K562 (cell line): ENCODE measurements at regions not wholly inside any gene's neighbourhood (a gene's known extent, or its start where the extent isn't known, plus 50 kb on each side); places are given as distances from the start of the nearest gene placed in this dataset.

ENCODE experiments used
- ATAC-seq: fragments of 200-7000 bp; cut with Tn5 transposase; 3 replicates; pipeline ENCODE4 v1.9.1; 2020; ENCODE audit warnings: moderate library complexity
- BruUV-seq: library from RNA; stranded (reverse); fragments of 400-500 nt; replicated peaks from 2 replicates; lab custom pipeline; 2021; lab: Mats Ljungman, UMichigan
- CTCF ChIA-PET: fragments of 300-600 bp; formaldehyde crosslinking; extraction: SDS; loops from one replicate; lab custom pipeline; 2021; ENCODE audit warnings: low intra/inter-chr PET ratio; lab: Yijun Ruan, JAX
- POLR2A ChIA-PET: fragments of 300-600, 350-650 bp; sonication (Branson Sonifier 250); formaldehyde crosslinking; extraction: SDS; loops from one replicate; lab custom pipeline; 2021; ENCODE audit warnings: antibody characterized with exemption, inconsistent platforms; lab: Yijun Ruan, JAX
- DNase-seq, 4 experiments: peaks; one replicate each; pipeline versions ENCODE4 v3.0.0 to v3.0.0-alpha.2; 2011 to 2018; ENCODE audit warnings: low spot score in 3 of 4, mixed read lengths in 3 of 4; ENCODE audit errors: extremely low read depth in 1 of 4
- FAIRE-seq: peaks from 2 replicates; lab custom pipeline; 2011; peaks lifted over from hg19 to GRCh38; lab: Jason Lieb, UNC
- H2AFZ ChIP-seq: 2 replicates; pipeline ENCODE4 v1.6.0; 2011; ENCODE audit warnings: low read depth, low read length, control low read depth, inconsistent platforms
- H3K27ac ChIP-seq: fragments of 200-600 bp; 3 replicates; pipeline ENCODE4 v1.8.0; 2011; ENCODE audit warnings: low read depth, mild to moderate bottlenecking, control low read depth, inconsistent platforms, low read length, moderate library complexity, mixed read lengths; ENCODE audit errors: extremely low read depth
- H3K27me3 ChIP-seq, 2 experiments: fragments of 300-600 bp in 1 of 2; 2 replicates in 1 of 2; 3 replicates in 1 of 2; pipeline versions ENCODE4 v1.6.0 to v1.8.0; 2011; ENCODE audit warnings: inconsistent platforms in 2 of 2, low read length in 2 of 2, mild to moderate bottlenecking in 1 of 2, mixed read lengths in 1 of 2, moderate library complexity in 1 of 2; ENCODE audit not compliant: control insufficient read depth in 2 of 2, insufficient read depth in 2 of 2
- H3K36me3 ChIP-seq: fragments of 300-600 bp; 3 replicates; pipeline ENCODE4 v1.8.0; 2011; ENCODE audit warnings: mild to moderate bottlenecking, low read length, inconsistent platforms; ENCODE audit not compliant: control insufficient read depth, insufficient read depth
- H3K4me1 ChIP-seq, 2 experiments: fragments of 200-600 bp in 1 of 2; replicated peaks in 1 of 2; 2 replicates in 1 of 2; 3 replicates in 1 of 2; pipeline versions ENCODE4 v1.5.1 to v1.8.0; 2011; ENCODE audit warnings: inconsistent platforms in 2 of 2, low read length in 2 of 2, mild to moderate bottlenecking in 1 of 2, mixed read lengths in 1 of 2, moderate library complexity in 1 of 2; ENCODE audit not compliant: control insufficient read depth in 2 of 2, insufficient read depth in 2 of 2
- H3K4me2 ChIP-seq: 2 replicates; pipeline ENCODE4 v1.6.1; 2011; ENCODE audit warnings: low read length, control low read depth, inconsistent platforms, mixed read lengths; ENCODE audit not compliant: insufficient read depth
- H3K4me3 ChIP-seq: fragments of 200-600 bp; sonication (generic), shearing (Covaris generic); 2 replicates; pipeline ENCODE4 v1.5.1; 2016; ENCODE audit warnings: control low read depth, inconsistent platforms
- H3K79me2 ChIP-seq: fragments of 200-600 bp; 3 replicates; pipeline ENCODE4 v1.8.0; 2011; ENCODE audit warnings: low read length, inconsistent platforms; ENCODE audit not compliant: control insufficient read depth, insufficient read depth
- H3K9ac ChIP-seq, 2 experiments: 2 replicates each; pipeline versions ENCODE4 v1.6.0 to v1.6.1; 2011; ENCODE audit warnings: low read depth in 2 of 2, low read length in 2 of 2, control low read depth in 1 of 2, inconsistent platforms in 1 of 2, mild to moderate bottlenecking in 1 of 2, mixed read lengths in 1 of 2; ENCODE audit not compliant: insufficient read depth in 1 of 2
- H3K9me1 ChIP-seq: one replicate; pipeline ENCODE4 v1.6.0; 2011; ENCODE audit warnings: inconsistent platforms, mild to moderate bottlenecking, low read length, moderate library complexity; ENCODE audit not compliant: control insufficient read depth, insufficient read depth
- H3K9me3 ChIP-seq: replicated peaks from 2 replicates; pipeline ENCODE4 v1.5.1; 2011; ENCODE audit warnings: low read depth, low read length, inconsistent platforms; ENCODE audit not compliant: control insufficient read depth, insufficient read depth
- H4K20me1 ChIP-seq: replicated peaks from 2 replicates; pipeline ENCODE4 v1.6.1; 2011; ENCODE audit warnings: low read length, inconsistent platforms, mixed read lengths; ENCODE audit not compliant: control insufficient read depth, insufficient read depth
- PRPF4 ChIP-seq: fragments of 200-400 bp; formaldehyde crosslinking; IDR thresholded peaks from one replicate; pipeline ENCODE4 v1.6.1; 2017; ENCODE audit warnings: low read length, low read depth, mild to moderate bottlenecking; ENCODE audit not compliant: insufficient read depth, poor library complexity, severe bottlenecking
- WGBS: fragments of 100-300 bp; shearing (Covaris generic); methylation state at CpG from one replicate; pipeline ENCODE4 v1.1.6; 2016; ENCODE audit warnings: low coverage, mixed read lengths; ENCODE audit not compliant: insufficient coverage; ENCODE audit errors: missing lambda C conversion rate; 5-methylcytosine and 5-hydroxymethylcytosine counted together
- in situ Hi-C: fragments of 300-500 bp; cut with MboI; formaldehyde crosslinking; loops from 4 replicates; pipeline ENCODE4 v1.15.0; 2018; ENCODE audit warnings: inconsistent platforms, mixed read lengths
- intact Hi-C: fragments of 100-400 bp; cut with micrococcal nuclease; formaldehyde crosslinking; loops from 2 replicates; pipeline ENCODE4 v1.14.2; 2022
- TF ChIP-seq, protein P1 (sequence below): sonication (generic); formaldehyde crosslinking; IDR thresholded peaks from 2 replicates; pipeline ENCODE4 v1.8.0; 2022; ENCODE audit warnings: missing genetic modification reagents, mild to moderate bottlenecking, borderline replicate concordance

DNA sequence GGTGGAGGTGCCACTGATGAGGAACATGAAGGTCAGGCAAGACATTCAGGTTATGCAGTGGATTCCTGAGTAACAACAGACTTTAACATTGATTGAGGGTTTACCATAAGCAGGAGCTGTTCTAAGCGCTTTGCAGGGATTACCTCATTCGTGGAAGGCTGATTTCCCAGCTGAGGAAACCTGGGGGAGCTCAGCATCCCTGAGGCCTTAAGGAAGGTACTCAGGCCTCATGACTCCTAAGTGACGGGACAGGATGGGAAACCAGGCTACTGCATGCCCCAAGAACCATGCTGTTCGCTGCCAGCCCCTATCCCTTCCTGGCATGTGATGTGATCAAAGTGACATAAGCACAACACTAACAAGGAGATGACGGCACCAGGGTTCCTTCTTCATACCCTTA lies 143.6 kb upstream of the NFE2L3 start:
- intact Hi-C loops (no loop called here), in situ Hi-C loops (no loop called here)
- Histone ChIP-seq H4K20me1 (no peaks in the 10 kb centered on the region), H3K9me1 (no peaks in the 10 kb centered on the region), H3K4me2 (no peak overlapping the region), H2AFZ (no peak overlapping the region), H3K79me2 (no peaks in the 10 kb centered on the region), H3K9ac (no peak overlapping the region), H3K4me3 (no peak overlapping the region), H3K9me3 (no peaks in the 10 kb centered on the region), H3K27me3 (peaks cover 9 to 31% of the 10 kb centered on the region in 2 experiments; a peak in 4 of 5 replicates), H3K4me1 (no peaks in the 10 kb centered on the region), H3K36me3 (no peaks in the 10 kb centered on the region), H3K27ac (no peak overlapping the region)
- no peak for FAIRE-seq
- WGBS = 3% methylated on average over 5 of the region's 5 CpGs
- no peak for ATAC-seq
- CTCF ChIA-PET = no interaction called here
- no TSS peak for BruUV-seq
- POLR2A ChIA-PET = interaction anchor here (1.0 kb wide), 1 partner anchor 10 kb away, joined by 3 read pairs; no protein-coding TSS in a partner anchor
- no peak for TF ChIP-seq PRPF4
- TF ChIP-seq, protein P1, sequence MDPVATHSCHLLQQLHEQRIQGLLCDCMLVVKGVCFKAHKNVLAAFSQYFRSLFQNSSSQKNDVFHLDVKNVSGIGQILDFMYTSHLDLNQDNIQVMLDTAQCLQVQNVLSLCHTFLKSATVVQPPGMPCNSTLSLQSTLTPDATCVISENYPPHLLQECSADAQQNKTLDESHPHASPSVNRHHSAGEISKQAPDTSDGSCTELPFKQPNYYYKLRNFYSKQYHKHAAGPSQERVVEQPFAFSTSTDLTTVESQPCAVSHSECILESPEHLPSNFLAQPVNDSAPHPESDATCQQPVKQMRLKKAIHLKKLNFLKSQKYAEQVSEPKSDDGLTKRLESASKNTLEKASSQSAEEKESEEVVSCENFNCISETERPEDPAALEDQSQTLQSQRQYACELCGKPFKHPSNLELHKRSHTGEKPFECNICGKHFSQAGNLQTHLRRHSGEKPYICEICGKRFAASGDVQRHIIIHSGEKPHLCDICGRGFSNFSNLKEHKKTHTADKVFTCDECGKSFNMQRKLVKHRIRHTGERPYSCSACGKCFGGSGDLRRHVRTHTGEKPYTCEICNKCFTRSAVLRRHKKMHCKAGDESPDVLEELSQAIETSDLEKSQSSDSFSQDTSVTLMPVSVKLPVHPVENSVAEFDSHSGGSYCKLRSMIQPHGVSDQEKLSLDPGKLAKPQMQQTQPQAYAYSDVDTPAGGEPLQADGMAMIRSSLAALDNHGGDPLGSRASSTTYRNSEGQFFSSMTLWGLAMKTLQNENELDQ (CRISPR knock-in tag) = no peak
- no peak for DNase-seq
